ENCODE measurements at regions not wholly inside any gene's neighbourhood (a gene's known extent, or its start where the extent isn't known, plus 50 kb on each side); places are given as distances from the start of the nearest gene placed in this dataset.
"Not testable (repeated sequence)": the region's sequence is repeated elsewhere in the genome, so short reads cannot be mapped to it uniquely, and the experiment has no call there.

DNA sequence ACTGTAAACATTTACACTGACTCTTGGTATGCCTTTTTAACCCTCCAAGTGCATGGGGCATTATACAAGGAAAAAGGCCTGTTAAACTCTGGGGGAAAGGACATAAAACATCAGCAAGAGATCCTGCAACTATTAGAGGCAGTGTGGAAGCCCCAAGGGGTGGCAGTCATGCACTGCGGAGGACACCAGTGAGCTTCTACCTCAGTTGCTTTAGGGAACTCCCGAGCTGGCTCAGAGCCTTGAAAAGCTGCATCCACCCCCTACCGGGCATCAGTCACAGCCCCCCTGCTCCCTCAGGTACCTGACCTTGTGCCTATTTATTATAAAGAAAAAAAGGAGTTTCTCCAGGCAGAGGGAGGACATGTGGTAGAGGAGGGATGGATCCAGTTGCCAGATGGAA, 695.6 kb upstream of the LMO3 start:
- Histone ChIP-seq H3K4me3 (ENCODE audit: low read depth, low read length) (no peak overlapping the region), H3K36me3 (no peaks in the 10 kb centered on the region), H3K27ac (no peak overlapping the region), H3K27me3 (ENCODE audit: insufficient read depth, low read depth, severe bottlenecking) (no peaks in the 10 kb centered on the region), H3K9me3 (ENCODE audit: severe bottlenecking) (no peaks in the 10 kb centered on the region)
- DNase-seq = no peak
- TF ChIP-seq, protein P1, sequence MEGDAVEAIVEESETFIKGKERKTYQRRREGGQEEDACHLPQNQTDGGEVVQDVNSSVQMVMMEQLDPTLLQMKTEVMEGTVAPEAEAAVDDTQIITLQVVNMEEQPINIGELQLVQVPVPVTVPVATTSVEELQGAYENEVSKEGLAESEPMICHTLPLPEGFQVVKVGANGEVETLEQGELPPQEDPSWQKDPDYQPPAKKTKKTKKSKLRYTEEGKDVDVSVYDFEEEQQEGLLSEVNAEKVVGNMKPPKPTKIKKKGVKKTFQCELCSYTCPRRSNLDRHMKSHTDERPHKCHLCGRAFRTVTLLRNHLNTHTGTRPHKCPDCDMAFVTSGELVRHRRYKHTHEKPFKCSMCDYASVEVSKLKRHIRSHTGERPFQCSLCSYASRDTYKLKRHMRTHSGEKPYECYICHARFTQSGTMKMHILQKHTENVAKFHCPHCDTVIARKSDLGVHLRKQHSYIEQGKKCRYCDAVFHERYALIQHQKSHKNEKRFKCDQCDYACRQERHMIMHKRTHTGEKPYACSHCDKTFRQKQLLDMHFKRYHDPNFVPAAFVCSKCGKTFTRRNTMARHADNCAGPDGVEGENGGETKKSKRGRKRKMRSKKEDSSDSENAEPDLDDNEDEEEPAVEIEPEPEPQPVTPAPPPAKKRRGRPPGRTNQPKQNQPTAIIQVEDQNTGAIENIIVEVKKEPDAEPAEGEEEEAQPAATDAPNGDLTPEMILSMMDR (IDR thresholded peaks at IDR 0.05; ENCODE audit: low read depth, low read length) = 0 out of 2 replicates have a peak, but pooled peaks have one; percentile 6

DNA sequence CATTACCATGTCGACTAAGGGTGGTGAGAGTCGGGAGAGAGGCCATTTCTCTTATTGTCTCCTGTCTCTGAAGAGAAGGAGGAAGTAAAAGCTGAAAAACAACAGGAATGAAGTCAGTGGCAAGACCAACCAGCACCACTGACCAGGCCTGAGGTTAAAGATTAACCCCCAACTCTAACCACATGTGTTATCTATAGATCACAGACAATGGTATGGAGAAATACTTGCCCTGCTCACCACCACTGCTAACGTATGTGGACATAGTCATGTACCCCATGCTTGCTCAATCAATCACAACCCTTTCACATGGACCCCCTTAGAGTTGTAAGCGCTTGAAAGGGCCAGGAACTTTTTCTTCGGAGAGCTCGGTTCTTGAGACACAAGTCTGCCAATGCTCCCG, 690.9 kb upstream of the LMO3 start:
- TF ChIP-seq, protein P1 (IDR thresholded peaks at IDR 0.05; ENCODE audit: low read depth, low read length) = no peak
- DNase-seq = no peak
- no peaks in the 10 kb centered on the region for H3K36me3 ChIP-seq
- H3K9me3 ChIP-seq (ENCODE audit: severe bottlenecking) = no peaks in the 10 kb centered on the region
- H3K27me3 ChIP-seq (ENCODE audit: insufficient read depth, low read depth, severe bottlenecking) = no peaks in the 10 kb centered on the region
- no peak overlapping the region for H3K27ac ChIP-seq
- no peak overlapping the region for H3K4me3 ChIP-seq (ENCODE audit: low read depth, low read length)

DNA sequence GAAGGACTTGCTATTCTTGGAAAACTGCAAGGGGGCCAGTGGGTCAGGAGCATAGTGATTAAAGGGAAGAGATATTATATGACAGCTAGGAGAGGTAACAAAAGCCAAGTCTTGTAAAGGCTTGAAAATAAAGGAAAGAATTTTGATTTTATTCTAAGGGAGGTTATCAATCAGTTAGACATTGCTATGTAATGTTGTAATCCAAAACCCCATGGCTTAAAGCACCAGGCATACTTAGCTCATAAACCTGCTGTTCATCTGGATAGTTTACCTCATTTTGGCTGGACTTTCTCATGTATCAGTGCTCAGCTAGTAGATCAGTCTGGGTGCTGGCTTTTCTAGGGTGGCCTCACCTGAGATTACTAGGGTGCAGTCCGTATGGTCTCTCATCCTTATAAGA, 680.9 kb upstream of the LMO3 start:
- Histone ChIP-seq H3K9me3 (ENCODE audit: severe bottlenecking) (no peaks in the 10 kb centered on the region), H3K4me3 (ENCODE audit: low read depth, low read length) (no peak overlapping the region), H3K27me3 (ENCODE audit: insufficient read depth, low read depth, severe bottlenecking) (no peaks in the 10 kb centered on the region), H3K27ac (no peak overlapping the region), H3K36me3 (no peaks in the 10 kb centered on the region)
- no peak for DNase-seq
- TF ChIP-seq, protein P1 (IDR thresholded peaks at IDR 0.05; ENCODE audit: low read depth, low read length) = no peak

DNA sequence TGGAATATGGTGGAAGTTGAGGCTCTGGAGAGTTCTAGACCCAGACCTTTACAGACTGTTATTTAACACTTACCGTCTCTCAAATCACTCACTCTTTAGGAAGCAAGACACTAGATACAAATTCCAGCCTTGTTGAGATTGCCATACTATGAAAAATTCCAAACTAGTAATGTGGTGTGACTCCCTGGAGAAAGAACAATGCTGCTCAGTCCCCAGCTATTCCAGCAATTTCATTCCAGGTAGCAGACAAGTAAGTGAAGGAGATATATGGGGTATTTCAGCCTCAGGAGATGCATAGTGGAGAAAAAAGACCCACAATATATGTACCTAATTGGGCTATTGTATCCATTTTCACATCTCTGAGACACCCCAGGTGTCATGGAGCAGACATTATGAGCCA, 678.9 kb upstream of the LMO3 start:
- DNase-seq = no peak
- Histone ChIP-seq H3K27me3 (ENCODE audit: insufficient read depth, low read depth, severe bottlenecking) (no peaks in the 10 kb centered on the region), H3K4me3 (ENCODE audit: low read depth, low read length) (no peak overlapping the region), H3K9me3 (ENCODE audit: severe bottlenecking) (no peaks in the 10 kb centered on the region), H3K36me3 (no peaks in the 10 kb centered on the region), H3K27ac (no peak overlapping the region)
- TF ChIP-seq, protein P1 (IDR thresholded peaks at IDR 0.05; ENCODE audit: low read depth, low read length) = no peak

DNA sequence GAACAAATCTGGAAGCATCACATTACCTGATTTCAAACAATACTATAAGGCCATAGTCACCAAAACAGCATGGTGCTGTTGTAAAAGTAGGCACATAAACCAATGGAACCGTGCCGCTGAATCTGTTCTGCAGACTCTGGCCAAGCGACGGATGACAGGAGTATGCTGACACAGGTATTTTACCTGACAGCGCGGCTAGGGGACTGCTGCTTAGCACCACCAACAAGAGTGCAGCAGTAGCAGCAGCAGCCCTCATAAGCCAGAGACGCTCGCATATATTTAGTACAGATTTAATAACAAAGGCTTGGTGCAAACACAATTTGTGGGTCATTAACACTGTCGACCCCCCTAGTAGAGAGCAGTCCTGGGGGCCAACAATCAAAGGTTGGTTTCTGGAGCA, 677.6 kb upstream of the LMO3 start:
- H3K9me3 ChIP-seq (ENCODE audit: severe bottlenecking) = no peaks in the 10 kb centered on the region
- H3K27me3 ChIP-seq (ENCODE audit: insufficient read depth, low read depth, severe bottlenecking) = no peaks in the 10 kb centered on the region
- no peak overlapping the region for H3K4me3 ChIP-seq (ENCODE audit: low read depth, low read length)
- no peak for DNase-seq
- H3K36me3 ChIP-seq = no peaks in the 10 kb centered on the region
- TF ChIP-seq, protein P1 (IDR thresholded peaks at IDR 0.05; ENCODE audit: low read depth, low read length) = no peak
- no peak overlapping the region for H3K27ac ChIP-seq

DNA sequence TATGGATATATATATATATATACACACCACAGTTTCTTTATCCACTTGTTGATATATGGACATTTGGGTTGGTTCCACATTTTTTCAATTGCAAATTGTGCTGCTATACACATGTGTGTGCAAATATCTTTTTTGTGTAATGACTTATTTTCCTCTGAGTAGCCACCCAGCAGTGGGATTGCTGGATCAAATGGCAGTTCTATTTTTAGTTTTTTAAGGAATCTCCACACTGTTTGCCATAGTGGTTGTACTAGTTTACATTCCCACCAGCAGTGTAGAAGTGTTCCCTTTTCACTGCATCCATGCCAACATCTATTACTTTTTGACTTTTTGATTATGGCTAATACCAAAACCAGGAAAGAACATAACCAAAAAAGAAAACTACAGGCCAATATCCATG, 676.2 kb upstream of the LMO3 start:
- H3K27ac ChIP-seq; H3K9me3 ChIP-seq (ENCODE audit: severe bottlenecking); H3K4me3 ChIP-seq (ENCODE audit: low read depth, low read length); H3K36me3 ChIP-seq; DNase-seq; H3K27me3 ChIP-seq (ENCODE audit: insufficient read depth, low read depth, severe bottlenecking): not testable (repeated sequence)
